Rectal smooth muscle tissue (tissue), 1 donor: ENCODE measurements at regions not wholly inside any gene's neighbourhood (a gene's known extent, or its start where the extent isn't known, plus 50 kb on each side); places are given as distances from the start of the nearest gene placed in this dataset.
"Not testable (repeated sequence)": the region's sequence is repeated elsewhere in the genome, so short reads cannot be mapped to it uniquely, and the experiment has no call there.

Experiments
- H3K27ac ChIP-seq: one replicate; pipeline ENCODE4 v1.7.0; 2013; ENCODE audit warnings: low read depth, low read length, inconsistent platforms
- H3K27me3 ChIP-seq: one replicate; pipeline ENCODE4 v1.7.0; 2013; ENCODE audit warnings: low read length; ENCODE audit not compliant: control insufficient read depth, insufficient read depth
- H3K36me3 ChIP-seq: one replicate; pipeline ENCODE4 v1.7.0; 2013; ENCODE audit warnings: low read length; ENCODE audit not compliant: control insufficient read depth, insufficient read depth
- H3K4me1 ChIP-seq: one replicate; pipeline ENCODE4 v1.7.0; 2013; ENCODE audit warnings: low read length; ENCODE audit not compliant: control insufficient read depth, insufficient read depth
- H3K4me3 ChIP-seq: one replicate; pipeline ENCODE4 v1.7.0; 2013; ENCODE audit warnings: low read length
- H3K9ac ChIP-seq: one replicate; pipeline ENCODE4 v1.7.0; 2013; ENCODE audit warnings: low read length

DNA sequence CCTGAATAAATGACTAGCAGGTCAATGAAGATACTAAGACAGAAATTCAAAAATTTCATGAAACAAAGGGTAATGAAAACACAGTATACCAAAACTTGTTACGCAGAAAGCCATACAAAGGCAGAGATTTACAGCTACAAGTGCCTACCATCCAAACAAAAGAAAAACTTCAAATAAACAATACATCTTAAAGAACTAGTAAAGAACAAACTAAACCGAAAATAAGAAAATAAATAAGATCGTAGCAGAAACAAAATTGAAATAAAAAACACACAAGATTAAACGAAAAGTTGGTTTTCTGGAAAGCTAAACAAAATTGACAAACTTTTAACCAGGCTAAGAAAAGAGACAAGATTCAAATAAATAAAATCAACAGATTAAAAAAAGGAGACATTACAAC is 51.5 kb downstream of the VPREB1 start:
- H3K9ac ChIP-seq, H3K4me1 ChIP-seq, H3K27ac ChIP-seq, H3K27me3 ChIP-seq, H3K4me3 ChIP-seq, H3K36me3 ChIP-seq: not testable (repeated sequence)

DNA sequence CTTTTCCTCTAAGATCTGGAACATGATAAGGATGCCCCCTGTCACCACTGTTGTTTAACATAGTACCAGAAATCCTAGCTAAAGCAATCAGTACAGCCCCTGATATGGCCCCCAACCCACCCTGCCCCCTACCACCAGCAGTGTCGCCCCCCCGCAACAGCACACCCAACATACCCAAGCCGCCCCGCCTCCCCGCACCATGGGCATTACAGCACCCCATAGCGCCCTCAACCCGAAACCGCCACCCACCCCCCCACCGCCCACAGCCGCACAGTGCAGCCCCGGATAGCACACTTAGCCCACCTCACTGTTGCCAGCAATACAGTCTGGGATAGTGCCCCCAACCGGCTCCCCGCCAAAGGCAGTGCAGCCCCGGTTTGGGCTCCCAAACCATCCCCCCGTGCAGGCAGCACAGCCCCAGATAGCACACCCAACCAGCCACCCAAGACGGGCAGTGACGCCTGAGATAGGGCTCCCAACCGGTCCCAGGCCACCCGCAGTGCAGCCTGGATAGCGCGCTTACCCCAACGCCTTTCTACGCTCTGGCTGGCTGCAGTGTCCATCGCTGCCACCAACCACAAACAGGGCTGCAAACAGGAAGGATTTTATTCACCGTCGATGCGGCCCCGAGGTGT is 52.7 kb downstream of the VPREB1 start:
- peak overlapping the region; percentile 32 for H3K27ac ChIP-seq
- H3K27me3 ChIP-seq, result not testable (repeated sequence)

DNA sequence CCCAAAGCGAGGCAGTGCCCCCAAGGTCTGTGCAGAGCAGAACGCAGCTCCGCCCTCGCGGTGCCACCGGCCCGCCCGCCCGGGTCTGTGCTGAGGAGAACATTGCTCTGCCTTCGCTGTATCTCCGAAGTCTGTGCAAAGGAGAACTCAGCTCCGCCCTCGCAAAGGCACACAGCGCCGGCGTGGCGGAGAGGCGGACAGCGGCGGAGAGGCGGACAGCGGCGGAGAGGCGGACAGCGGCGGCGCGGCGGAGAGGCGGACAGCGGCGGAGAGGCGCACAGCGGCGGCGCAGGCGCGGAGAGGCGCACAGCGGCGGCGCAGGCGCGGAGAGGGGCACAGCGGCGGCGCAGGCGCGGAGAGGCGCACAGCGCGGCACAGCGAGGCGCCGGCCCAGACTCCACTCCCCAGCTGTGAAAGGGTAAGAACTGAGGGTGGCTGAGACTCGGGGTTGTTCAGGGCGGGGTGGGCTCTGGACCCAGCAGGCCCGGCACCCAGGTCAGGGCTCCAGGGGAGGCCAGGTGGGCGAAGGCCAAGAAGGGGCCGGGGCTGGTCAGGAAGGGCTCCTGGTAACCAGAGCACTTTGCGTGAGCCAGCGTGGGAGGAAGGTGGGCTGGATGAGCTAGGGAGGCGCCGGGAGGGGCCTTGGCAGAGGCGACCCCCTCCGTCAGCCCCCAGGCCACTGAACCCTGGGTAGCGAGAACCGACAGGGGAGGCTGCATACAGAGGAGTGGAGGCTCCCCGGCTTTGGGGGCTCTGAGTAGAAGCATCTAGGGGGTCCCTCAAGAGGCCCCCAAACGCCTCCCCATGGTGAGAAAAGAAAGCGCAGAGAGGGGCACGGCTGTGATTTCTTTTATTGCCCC is 53.4 kb downstream of the VPREB1 start:
- H3K4me3 ChIP-seq, result peak overlapping the region; percentile 78
- peak overlapping the region; percentile 58 for H3K27ac ChIP-seq
- H3K9ac ChIP-seq, result peak overlapping the region; percentile 40
- H3K4me1 ChIP-seq, H3K27me3 ChIP-seq, H3K36me3 ChIP-seq: not testable (repeated sequence)

More for the DNA sequence above, 52.7 kb downstream of the VPREB1 start:
- H3K36me3 ChIP-seq, H3K9ac ChIP-seq, H3K4me1 ChIP-seq: not testable (repeated sequence)
- peak overlapping the region; percentile 71 for H3K4me3 ChIP-seq

DNA sequence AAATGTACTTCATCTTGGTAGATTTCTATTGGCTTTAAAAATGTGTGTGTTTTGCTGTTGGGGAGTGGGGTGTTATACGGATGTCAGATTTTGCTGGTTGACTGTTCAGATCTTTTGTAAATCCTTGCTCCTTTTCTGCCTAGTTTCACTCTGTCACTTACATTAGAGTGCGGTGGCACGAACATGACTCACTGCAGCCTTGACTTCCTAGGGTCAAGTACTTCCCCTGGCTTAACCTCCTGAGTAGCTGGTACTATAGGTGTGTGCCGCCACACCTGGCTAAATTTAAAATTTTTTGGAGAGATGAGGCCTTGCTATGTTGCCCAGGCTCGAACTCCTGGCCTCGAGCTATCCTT is 54.0 kb downstream of the VPREB1 start:
- not testable (repeated sequence) for H3K36me3 ChIP-seq, H3K4me1 ChIP-seq, H3K27me3 ChIP-seq, H3K9ac ChIP-seq, H3K27ac ChIP-seq
- H3K4me3 ChIP-seq, result peak overlapping the region; percentile 78

DNA sequence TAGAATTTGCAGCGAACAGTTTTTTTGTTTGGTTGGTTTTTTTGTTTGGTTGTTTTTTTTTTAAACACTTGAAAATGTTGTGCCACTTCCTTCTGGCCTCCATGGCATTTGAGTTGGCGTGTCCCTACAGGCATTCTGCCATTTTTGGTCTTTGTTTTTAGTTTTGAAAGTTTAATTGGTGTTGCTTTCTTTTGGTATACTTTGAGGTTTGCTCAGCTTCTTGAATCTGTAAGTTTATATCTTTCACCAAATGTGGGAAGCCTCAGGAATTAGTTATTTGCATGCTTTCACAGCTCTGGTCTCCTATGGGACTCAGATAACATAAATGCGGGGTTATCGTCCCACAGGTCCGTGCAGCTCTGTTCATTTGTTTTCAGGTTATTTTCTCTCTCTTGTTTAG is 55.9 kb downstream of the VPREB1 start:
- not testable (repeated sequence) for H3K27ac ChIP-seq, H3K4me3 ChIP-seq, H3K4me1 ChIP-seq, H3K36me3 ChIP-seq, H3K27me3 ChIP-seq, H3K9ac ChIP-seq

DNA sequence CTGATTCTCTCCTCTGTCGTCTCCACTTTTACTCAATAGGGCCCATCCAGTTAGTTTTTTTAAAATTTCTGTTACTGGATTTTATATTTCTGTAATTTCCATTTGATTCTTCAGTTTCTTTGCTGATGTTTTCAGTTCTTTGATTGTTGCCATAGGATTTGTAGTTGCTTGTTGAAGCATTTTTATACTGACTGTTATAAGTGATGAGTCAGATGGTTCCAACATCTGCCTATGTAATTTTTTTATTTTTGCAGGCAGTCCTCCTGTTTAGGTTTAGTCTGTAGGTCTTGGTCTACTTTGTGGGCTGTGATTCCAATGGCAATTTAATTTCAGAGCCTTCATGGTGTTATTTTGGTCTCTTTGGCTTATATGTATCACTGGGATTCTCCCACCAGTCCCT is 56.4 kb downstream of the VPREB1 start:
- not testable (repeated sequence) for H3K9ac ChIP-seq, H3K36me3 ChIP-seq, H3K27me3 ChIP-seq, H3K27ac ChIP-seq, H3K4me1 ChIP-seq, H3K4me3 ChIP-seq

DNA sequence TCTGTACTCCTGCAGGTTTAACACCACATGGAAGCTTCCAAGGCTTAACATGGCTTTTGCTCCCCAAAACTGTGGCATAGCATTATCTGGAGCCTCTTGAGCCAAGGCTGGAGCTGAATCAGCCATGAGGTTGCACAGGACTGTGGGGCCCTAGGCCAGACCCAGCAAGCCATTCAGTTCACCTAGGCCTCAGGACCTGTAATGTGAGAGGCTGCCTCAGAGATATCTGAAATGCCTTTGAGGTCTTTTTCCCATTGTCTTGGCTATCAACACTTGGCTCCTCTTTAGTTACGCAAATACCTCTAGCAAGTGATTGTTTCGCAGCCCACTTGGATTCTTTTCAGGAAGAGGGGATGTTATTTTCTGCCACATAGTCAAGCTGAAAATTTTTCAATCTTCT is 72.0 kb downstream of the VPREB1 start:
- no peak overlapping the region for H3K9ac ChIP-seq
- no peak overlapping the region for H3K27ac ChIP-seq
- no peaks in the 10 kb centered on the region for H3K4me1 ChIP-seq
- H3K27me3 ChIP-seq, result no peaks in the 10 kb centered on the region
- H3K36me3 ChIP-seq, result peaks cover 11% of the 10 kb centered on the region
- no peak overlapping the region for H3K4me3 ChIP-seq

DNA sequence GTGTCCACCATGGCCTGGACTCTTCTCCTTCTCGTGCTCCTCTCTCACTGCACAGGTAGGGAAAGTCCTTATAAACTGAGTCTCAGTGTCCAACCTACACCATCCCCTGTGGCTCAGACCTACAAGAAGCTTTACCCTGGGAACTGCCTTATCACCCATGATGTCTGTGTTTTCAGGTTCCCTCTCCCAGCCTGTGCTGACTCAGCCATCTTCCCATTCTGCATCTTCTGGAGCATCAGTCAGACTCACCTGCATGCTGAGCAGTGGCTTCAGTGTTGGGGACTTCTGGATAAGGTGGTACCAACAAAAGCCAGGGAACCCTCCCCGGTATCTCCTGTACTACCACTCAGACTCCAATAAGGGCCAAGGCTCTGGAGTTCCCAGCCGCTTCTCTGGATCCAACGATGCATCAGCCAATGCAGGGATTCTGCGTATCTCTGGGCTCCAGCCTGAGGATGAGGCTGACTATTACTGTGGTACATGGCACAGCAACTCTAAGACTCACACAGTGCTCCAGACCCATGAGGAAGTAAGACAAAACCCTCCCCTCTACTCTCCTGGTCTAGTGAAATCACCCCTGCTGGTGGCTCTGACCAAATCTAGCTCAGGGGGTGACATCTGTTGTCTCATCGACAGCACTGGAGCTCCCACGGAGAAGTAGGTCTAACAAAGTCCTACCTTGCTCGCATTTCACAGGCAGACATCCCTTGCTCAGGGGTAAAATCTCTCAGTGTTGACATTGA is 74.3 kb downstream of the VPREB1 start:
- no peak overlapping the region for H3K27ac ChIP-seq
- H3K27me3 ChIP-seq, result no peaks in the 10 kb centered on the region
- no peak overlapping the region for H3K4me3 ChIP-seq
- no peak overlapping the region for H3K9ac ChIP-seq
- peaks cover 11% of the 10 kb centered on the region for H3K36me3 ChIP-seq
- no peaks in the 10 kb centered on the region for H3K4me1 ChIP-seq

DNA sequence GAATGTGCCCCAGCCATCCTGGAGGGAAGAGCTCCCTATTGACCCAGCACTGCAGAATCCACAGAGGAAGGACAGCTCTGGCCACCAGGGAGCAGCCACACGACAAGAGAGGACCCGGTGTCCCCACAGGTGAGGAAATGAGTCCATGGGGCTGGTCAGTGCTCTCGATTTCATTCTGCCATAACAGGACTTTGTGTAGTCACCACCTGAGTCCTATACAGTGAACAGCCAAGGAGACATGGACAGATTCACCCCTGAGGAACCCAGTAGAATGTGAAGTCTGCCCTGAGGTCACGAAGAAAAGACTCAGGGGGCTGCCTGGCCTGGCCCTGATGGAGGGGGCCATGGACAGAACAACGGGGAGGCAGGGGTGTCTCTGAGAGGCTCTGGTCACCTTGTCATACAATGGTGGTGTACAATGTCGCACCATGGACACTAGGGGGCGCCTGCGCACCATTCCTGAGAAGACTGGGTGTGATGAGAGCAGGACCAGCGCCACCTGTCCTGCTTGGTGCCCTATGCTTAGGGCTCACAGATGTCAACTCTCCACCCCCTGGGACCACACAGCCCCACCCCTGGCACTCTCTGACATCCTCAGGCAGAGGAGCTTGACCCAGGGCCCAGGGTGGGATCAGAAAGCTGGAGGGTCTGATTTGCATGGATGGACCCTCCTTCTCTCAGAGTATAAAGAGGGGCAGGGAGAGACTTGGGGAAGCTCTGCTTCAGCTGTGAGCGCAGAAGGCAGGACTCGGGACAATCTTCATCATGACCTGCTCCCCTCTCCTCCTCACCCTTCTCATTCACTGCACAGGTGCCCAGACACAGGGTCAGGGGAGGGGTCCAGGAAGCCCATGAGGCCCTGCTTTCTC is 77.4 kb downstream of the VPREB1 start:
- H3K9ac ChIP-seq, H3K4me1 ChIP-seq, H3K27me3 ChIP-seq, H3K27ac ChIP-seq, H3K4me3 ChIP-seq: not testable (repeated sequence)
- H3K36me3 ChIP-seq, result peaks cover 11% of the 10 kb centered on the region

DNA sequence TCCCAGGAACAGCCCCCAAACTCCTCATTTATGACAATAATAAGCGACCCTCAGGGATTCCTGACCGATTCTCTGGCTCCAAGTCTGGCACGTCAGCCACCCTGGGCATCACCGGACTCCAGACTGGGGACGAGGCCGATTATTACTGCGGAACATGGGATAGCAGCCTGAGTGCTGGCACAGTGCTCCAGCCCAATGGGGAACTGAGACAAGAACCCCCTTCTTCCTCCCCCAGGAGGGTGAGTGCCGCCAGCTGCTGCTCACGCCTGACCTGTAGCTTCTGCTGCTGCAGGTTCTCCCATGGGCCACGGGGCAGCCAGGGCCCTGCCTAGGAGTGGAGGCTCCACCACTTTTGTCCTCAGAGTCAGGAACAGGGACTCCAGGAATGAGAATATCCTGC is 78.2 kb downstream of the VPREB1 start:
- no peaks in the 10 kb centered on the region for H3K4me1 ChIP-seq
- no peak overlapping the region for H3K4me3 ChIP-seq
- H3K27me3 ChIP-seq, result no peaks in the 10 kb centered on the region
- peaks cover 11% of the 10 kb centered on the region for H3K36me3 ChIP-seq
- H3K9ac ChIP-seq, result no peak overlapping the region
- H3K27ac ChIP-seq, result no peak overlapping the region

DNA sequence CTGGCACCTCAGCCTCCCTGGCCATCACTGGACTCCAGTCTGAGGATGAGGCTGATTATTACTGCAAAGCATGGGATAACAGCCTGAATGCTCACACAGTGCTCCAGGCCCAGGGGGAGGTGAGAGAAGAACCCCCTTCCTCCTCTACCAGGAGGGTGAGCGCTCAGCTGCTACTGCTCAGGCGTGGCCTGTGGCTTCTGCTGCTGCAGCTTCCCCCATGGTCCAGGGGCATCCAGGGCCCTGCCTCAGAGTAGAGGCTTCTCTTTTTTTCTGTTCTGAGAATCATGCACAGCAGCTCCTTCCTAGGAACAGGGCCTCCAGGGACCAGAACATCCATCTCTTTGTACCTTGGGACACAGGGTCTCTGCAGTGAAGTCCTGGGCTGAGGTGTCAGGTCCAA is 83.1 kb downstream of the VPREB1 start:
- H3K4me1 ChIP-seq, result no peaks in the 10 kb centered on the region
- H3K27me3 ChIP-seq, result peaks cover 8% of the 10 kb centered on the region
- no peak overlapping the region for H3K9ac ChIP-seq
- H3K36me3 ChIP-seq, result no peaks in the 10 kb centered on the region
- H3K27ac ChIP-seq, result no peak overlapping the region
- H3K4me3 ChIP-seq, result no peak overlapping the region

DNA sequence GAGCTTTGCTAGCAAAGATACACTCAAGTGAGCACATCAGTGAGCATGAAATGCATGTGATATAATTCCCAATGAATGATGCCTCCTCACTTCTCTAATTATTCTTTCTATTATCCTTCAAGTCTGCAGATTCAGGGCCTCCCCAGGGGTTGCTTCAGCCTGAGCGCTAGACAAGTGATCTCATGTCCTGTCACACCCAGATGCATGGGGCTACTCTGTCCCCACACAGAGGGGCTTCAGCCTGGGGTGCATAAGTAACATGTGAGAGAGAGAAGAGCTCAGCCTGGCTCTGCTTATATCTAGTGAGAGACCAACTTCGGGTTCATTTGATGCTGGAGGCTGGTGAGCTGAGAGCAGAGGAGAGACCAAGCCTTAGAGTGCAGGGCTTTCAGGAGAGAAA is 85.2 kb downstream of the VPREB1 start:
- Histone ChIP-seq H3K4me3 (no peak overlapping the region), H3K27ac (no peak overlapping the region), H3K27me3 (peaks cover 8% of the 10 kb centered on the region), H3K4me1 (no peaks in the 10 kb centered on the region), H3K9ac (no peak overlapping the region), H3K36me3 (no peaks in the 10 kb centered on the region)
